Effector memory CD8-positive, alpha-beta T cell (primary cell): ENCODE measurements at regions not wholly inside any gene's neighbourhood (a gene's known extent, or its start where the extent isn't known, plus 50 kb on each side); places are given as distances from the start of the nearest gene placed in this dataset.
"Not testable (repeated sequence)": the region's sequence is repeated elsewhere in the genome, so short reads cannot be mapped to it uniquely, and the experiment has no call there.

Source experiments
- ATAC-seq: fragments of 150-1000 bp; cut with Tn5 transposase; replicated peaks from 2 replicates; pipeline ENCODE4 v1.10.0; 2021; ENCODE audit warnings: mild to moderate bottlenecking, moderate library complexity
- DNase-seq, 3 experiments: peaks; one replicate each; pipeline ENCODE4 v3.0.0; 2021
- H3K27ac Mint-ChIP-seq, 2 donors: one replicate each; pipeline ENCODE4 v1.8.0; 2022; ENCODE audit warnings: mild to moderate bottlenecking in 2 of 2, mixed read lengths in 2 of 2, moderate library complexity in 2 of 2
- H3K27me3 Mint-ChIP-seq, 2 donors: one replicate each; pipeline ENCODE4 v1.8.0; 2022; ENCODE audit warnings: mixed read lengths in 2 of 2
- H3K36me3 Mint-ChIP-seq: one replicate; pipeline ENCODE4 v1.8.0; 2022; ENCODE audit warnings: mild to moderate bottlenecking, moderate library complexity, mixed read lengths; ENCODE audit not compliant: insufficient read depth
- H3K4me1 Mint-ChIP-seq, 2 donors: one replicate each; pipeline ENCODE4 v1.8.0; 2022; ENCODE audit warnings: low read depth in 2 of 2, mixed read lengths in 2 of 2
- H3K4me3 Mint-ChIP-seq, 2 donors: one replicate each; pipeline ENCODE4 v1.8.0; 2022; ENCODE audit warnings: mild to moderate bottlenecking in 2 of 2, mixed read lengths in 2 of 2, moderate library complexity in 2 of 2
- H3K9me3 Mint-ChIP-seq, 2 donors: one replicate each; pipeline ENCODE4 v1.8.0; 2022; ENCODE audit warnings: mixed read lengths in 2 of 2

DNA sequence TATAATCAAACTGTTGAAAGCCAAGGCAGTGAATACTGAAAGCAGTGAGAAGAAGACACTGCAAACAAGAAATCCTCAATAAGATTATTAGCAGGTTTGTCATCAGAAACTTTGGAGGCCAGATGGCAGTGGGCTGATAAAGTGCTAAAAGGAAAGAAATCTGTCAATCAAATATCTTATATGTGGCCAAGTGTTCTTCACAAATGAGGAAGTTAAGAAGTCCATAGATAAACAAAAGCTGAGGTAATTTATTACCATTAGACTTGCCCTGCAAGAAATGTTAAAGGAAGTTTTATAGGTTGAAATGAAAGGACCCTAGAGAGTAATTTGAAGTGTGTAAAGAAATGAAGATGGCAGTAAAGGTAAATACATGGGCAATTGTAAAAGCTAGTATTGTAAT, 586.6 kb downstream of the RAPGEF2 start:
- no peak for ATAC-seq
- Mint-ChIP-seq H3K36me3 (no peaks in the 10 kb centered on the region), H3K4me1 (no peaks in the 10 kb centered on the region), H3K9me3 (peaks cover 12 to 30% of the 10 kb centered on the region in 2 donors), H3K27ac (no peak overlapping the region), H3K4me3 (no peak overlapping the region), H3K27me3 (no peaks in the 10 kb centered on the region)
- no peak for DNase-seq

DNA sequence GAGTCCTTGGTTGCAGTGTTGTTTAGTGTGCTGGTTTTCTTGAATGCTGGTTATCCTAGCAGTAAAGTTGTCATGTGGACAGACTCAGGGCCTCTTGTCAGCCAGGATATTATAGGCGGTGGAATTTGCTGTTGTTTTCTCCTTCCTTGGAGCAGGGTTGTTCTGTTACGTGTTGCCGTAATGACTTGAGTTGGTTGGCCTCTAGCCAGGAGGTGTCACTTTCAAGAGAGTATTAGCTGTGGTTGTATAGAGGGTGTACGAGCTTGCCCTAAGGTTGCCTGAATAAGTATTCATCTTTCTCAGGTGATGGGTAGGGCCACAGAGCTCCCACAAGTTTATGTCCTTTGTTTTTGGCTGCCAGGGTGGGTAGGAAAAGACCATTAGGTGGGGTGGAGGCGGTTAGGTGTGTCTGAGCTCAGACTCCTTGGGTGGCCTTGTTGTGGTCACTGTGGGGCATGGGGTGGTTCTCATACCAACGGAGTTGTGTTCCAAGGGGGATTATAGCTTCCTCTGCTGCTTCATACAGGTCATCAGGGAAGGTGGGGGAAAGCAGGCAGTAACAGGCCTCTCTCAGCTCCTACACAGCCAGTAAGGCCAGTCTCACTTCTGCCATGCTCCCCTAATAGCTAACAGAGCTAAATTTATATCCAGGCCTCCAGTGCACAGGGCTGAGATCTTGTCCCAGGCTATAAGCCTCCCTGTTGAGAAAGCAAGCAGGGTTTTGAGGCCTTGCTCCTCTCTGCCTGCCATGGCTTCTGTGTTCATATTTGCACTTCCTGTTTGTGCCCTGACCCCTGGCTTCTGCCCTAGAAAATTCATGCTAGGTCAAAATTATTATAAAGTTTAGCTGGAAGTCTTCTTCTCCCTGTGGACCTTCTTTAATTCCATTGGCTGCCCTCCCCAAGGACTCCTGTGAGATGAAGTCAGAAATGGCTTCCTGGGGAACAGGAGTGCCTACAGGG, 594.7 kb downstream of the RAPGEF2 start:
- Mint-ChIP-seq H3K4me3 (no peak overlapping the region), H3K9me3 (peaks cover 7 to 23% of the 10 kb centered on the region in 2 donors), H3K27ac (no peak overlapping the region), H3K36me3 (no peaks in the 10 kb centered on the region), H3K27me3 (no peaks in the 10 kb centered on the region), H3K4me1 (no peaks in the 10 kb centered on the region)
- no peak for ATAC-seq
- no peak for DNase-seq

DNA sequence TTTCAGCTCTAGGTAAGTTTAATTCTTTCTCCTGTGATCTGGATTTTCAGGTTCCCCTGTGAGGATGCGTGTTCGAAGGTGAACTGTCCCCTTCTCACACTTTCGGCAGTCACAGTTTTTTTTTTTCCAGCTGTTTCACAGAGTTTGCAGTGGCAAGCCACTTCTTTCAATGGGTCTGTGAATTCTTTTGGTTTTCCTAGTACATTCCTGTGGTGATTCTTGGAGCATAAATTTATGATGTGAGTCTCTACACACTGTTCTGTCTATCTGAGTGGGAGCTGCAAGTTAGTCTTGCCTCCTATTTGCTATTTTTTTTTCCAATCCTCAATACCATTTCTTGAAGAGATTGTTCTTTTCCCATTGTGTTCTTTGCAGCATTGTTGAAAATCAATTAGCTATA, 595.5 kb downstream of the RAPGEF2 start:
- H3K4me1 Mint-ChIP-seq: no peaks in the 10 kb centered on the region
- no peak overlapping the region for H3K4me3 Mint-ChIP-seq
- no peak overlapping the region for H3K27ac Mint-ChIP-seq
- no peaks in the 10 kb centered on the region for H3K36me3 Mint-ChIP-seq
- DNase-seq (no peak), ATAC-seq (no peak)
- H3K9me3 Mint-ChIP-seq: peaks cover 6 to 19% of the 10 kb centered on the region in 2 donors
- no peaks in the 10 kb centered on the region for H3K27me3 Mint-ChIP-seq

GRCh38 chr4:159702200-159702599, 599.3 kb downstream of the RAPGEF2 start:
- Mint-ChIP-seq H3K9me3 (peaks cover 2 to 12% of the 10 kb centered on the region in 2 donors), H3K4me1 (no peaks in the 10 kb centered on the region), H3K4me3 (no peak overlapping the region), H3K36me3 (no peaks in the 10 kb centered on the region), H3K27me3 (no peaks in the 10 kb centered on the region), H3K27ac (no peak overlapping the region)
- no peak for DNase-seq
- ATAC-seq: no peak

DNA sequence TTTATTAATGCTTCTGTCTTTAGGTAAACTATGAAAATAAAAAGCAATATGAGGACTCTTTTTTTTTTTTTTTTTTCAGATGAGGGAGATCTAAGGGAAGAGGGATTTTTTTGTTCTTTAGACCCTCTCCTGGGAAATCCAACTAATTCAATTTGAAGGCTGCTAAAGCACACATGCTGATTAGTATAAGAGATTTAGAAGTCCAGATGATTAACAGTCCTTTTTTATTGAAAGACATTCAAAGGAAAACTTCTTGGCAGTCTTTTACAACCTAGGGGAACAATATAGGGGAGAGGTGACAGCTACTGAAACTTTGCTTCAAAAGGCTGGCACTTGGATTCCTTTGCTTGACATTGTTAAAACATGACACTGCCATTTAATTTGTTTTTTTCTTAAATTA, 602.5 kb downstream of the RAPGEF2 start:
- H3K27me3 Mint-ChIP-seq: no peaks in the 10 kb centered on the region
- H3K4me3 Mint-ChIP-seq: no peak overlapping the region
- no peak overlapping the region for H3K27ac Mint-ChIP-seq
- ATAC-seq (no peak), DNase-seq (no peak)
- no peaks in the 10 kb centered on the region for H3K36me3 Mint-ChIP-seq
- no peaks in the 10 kb centered on the region for H3K4me1 Mint-ChIP-seq
- peaks cover 10 to 21% of the 10 kb centered on the region in 2 donors for H3K9me3 Mint-ChIP-seq

DNA sequence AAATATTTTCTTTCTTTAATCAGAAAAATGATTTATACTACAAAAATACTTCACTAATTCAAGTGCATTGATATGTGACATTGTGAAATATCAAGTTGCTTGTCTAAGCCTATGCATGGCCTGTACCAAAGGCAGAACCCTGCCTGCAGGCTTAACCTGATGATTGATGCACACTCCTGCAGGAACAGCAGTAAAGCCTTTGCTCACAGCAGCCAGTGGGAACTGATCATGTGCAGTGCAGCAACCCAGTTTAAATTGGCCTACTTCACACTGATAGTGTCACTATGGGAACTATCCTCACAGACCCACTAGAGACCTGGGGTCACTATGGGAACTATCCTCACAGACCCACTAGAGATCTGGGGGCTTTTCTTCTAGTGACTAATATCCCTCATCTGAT, 603.8 kb downstream of the RAPGEF2 start:
- no peak for ATAC-seq
- H3K27ac Mint-ChIP-seq: no peak overlapping the region
- H3K9me3 Mint-ChIP-seq: peaks cover 8 to 15% of the 10 kb centered on the region in 2 donors

GRCh38 chr4:159715180-159715579, 612.3 kb downstream of the RAPGEF2 start:
- H3K4me3 Mint-ChIP-seq, DNase-seq, H3K36me3 Mint-ChIP-seq, H3K27ac Mint-ChIP-seq, H3K4me1 Mint-ChIP-seq, H3K27me3 Mint-ChIP-seq, H3K9me3 Mint-ChIP-seq, ATAC-seq: not testable (repeated sequence)

More for the DNA sequence above, 603.8 kb downstream of the RAPGEF2 start:
- Mint-ChIP-seq H3K36me3 (no peaks in the 10 kb centered on the region), H3K4me1 (no peaks in the 10 kb centered on the region), H3K4me3 (no peak overlapping the region), H3K27me3 (no peaks in the 10 kb centered on the region)
- no peak for DNase-seq

DNA sequence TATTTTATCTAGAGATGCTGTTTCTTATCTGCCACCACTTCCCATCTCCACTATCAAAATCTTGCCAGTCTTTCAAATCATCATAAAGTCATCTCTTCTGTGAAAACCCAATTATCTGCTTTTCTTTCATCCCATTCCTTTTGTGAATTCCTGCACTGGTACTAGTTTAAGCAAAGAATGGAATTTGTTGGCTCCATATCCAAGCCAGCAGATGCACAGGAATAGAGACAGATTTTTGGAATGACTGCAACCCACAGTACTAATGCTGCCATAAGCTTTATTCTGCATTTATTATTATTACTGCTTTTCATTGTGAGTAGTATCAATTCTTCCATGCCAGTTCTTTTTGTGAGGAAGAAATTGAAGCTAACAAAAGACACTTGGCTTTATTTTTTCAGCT, 616.7 kb downstream of the RAPGEF2 start:
- H3K4me1 Mint-ChIP-seq: no peaks in the 10 kb centered on the region
- ATAC-seq: no peak
- H3K36me3 Mint-ChIP-seq: no peaks in the 10 kb centered on the region
- H3K27ac Mint-ChIP-seq: no peak overlapping the region
- H3K27me3 Mint-ChIP-seq: no peaks in the 10 kb centered on the region
- no peak for DNase-seq
- H3K4me3 Mint-ChIP-seq: no peak overlapping the region
- no peaks in the 10 kb centered on the region for H3K9me3 Mint-ChIP-seq

GRCh38 chr4:159722052-159722451, 619.2 kb downstream of the RAPGEF2 start:
- Mint-ChIP-seq H3K36me3 (no peaks in the 10 kb centered on the region), H3K9me3 (peaks cover 2 to 6% of the 10 kb centered on the region in 2 donors), H3K4me1 (no peaks in the 10 kb centered on the region), H3K27me3 (no peaks in the 10 kb centered on the region), H3K27ac (no peak overlapping the region), H3K4me3 (no peak overlapping the region)
- ATAC-seq: no peak
- no peak for DNase-seq

GRCh38 chr4:159722918-159723317, 620.0 kb downstream of the RAPGEF2 start:
- Mint-ChIP-seq H3K27me3 (no peaks in the 10 kb centered on the region), H3K4me1 (no peaks in the 10 kb centered on the region), H3K4me3 (no peak overlapping the region), H3K36me3 (no peaks in the 10 kb centered on the region), H3K9me3 (peaks cover 2 to 6% of the 10 kb centered on the region in 2 donors), H3K27ac (no peak overlapping the region)
- DNase-seq: no peak
- ATAC-seq: no peak

DNA sequence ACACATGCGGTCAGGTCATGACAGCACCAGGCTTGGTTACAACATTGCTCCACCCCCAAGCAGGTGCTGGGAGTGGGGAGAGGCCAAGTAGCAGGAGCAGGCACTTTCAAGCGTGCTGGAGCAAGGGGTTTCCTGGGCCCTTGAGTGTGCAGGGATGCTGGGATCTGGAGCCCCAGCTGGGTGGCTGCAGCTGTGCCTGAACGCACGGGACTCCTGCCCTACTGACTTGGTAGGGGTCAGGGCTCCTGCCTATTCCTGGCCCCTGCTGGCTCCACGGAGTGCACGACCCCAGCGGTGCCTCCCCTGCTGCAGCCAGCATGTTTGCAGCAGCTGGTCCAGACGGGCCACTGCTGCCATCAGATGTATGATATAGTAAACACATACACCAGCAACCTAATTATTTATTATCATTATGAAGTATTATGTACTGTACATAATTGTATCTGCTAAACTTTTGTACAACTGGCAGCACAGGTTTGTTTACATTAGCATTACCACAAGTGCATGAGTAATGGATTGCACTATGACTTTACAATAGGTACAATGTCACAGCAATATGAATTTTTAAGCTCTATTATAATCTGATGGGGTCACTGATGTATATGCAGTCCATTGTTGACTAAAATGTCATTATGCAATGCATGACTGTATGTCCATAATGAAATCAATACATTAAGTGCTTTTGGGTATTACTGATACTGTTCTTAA, 620.6 kb downstream of the RAPGEF2 start:
- H3K27me3 Mint-ChIP-seq: no peaks in the 10 kb centered on the region
- no peak for ATAC-seq
- no peak overlapping the region for H3K4me3 Mint-ChIP-seq
- H3K27ac Mint-ChIP-seq: no peak overlapping the region
- H3K36me3 Mint-ChIP-seq: no peaks in the 10 kb centered on the region
- no peaks in the 10 kb centered on the region for H3K4me1 Mint-ChIP-seq
- no peak for DNase-seq
- H3K9me3 Mint-ChIP-seq: peaks cover 2 to 6% of the 10 kb centered on the region in 2 donors

DNA sequence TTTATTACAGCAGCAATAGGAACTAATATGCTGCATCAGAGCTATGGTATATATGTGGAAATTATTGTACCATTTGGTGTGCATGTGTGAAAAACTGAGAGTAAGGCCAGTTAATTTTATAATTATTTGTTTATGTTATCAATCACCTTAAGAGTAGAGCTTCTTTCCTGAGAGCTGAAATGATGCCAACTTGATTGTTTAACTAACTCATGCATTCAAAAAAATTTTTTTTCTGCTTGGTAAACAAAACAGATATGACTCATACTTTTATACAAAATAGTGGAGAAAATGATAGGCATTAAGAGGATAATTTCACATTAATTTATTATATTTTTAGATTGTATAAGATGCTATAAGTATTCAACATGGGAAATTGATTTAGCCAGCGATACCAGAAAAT, 622.7 kb downstream of the RAPGEF2 start:
- ATAC-seq: no peak
- H3K27ac Mint-ChIP-seq: no peak overlapping the region
- H3K4me3 Mint-ChIP-seq: no peak overlapping the region
- H3K9me3 Mint-ChIP-seq: peaks cover 4 to 6% of the 10 kb centered on the region in 2 donors
- no peaks in the 10 kb centered on the region for H3K4me1 Mint-ChIP-seq
- no peak for DNase-seq
- no peaks in the 10 kb centered on the region for H3K27me3 Mint-ChIP-seq
- no peaks in the 10 kb centered on the region for H3K36me3 Mint-ChIP-seq

- Mint-ChIP-seq H3K36me3 (no peaks in the 10 kb centered on the region), H3K4me3 (no peak overlapping the region), H3K27me3 (no peaks in the 10 kb centered on the region), H3K9me3 (peaks cover 6 to 7% of the 10 kb centered on the region in 2 donors), H3K27ac (no peak overlapping the region), H3K4me1 (no peaks in the 10 kb centered on the region)
- DNase-seq (no peak), ATAC-seq (no peak)
Measured at GRCh38 chr4:159735281-159736207, 632.7 kb downstream of the RAPGEF2 start.
